ENCODE measurements at regions not wholly inside any gene's neighbourhood (a gene's known extent, or its start where the extent isn't known, plus 50 kb on each side); places are given as distances from the start of the nearest gene placed in this dataset.

DNA sequence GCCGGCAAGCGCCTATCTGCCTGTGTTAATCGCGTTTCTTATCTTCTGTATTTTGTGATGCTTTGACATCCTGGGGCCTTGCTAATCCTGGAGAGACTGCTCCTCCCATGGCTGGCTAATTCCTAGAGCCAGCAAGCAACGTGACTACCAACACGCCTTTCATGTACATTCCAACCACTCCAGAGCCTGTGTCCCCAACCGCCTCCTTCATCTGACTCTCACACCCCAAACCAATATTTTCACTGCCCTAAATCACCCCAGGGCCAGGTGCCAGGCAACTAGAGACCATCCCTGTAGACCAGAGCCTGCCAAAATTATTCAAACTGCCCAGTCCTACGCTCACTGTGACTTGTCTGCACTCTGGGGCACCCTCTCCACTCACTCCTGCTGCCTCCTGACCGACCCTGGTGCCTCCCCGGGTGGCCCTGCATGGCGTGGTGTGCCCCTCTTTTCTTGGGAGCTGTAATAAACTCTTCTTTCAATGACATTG lies 50.5 kb upstream of the COL5A1 start:
- no peaks in the 10 kb centered on the region for H3K4me1 ChIP-seq (ENCODE audit: insufficient read depth, low read length, poor library complexity, severe bottlenecking)
- TF ChIP-seq, protein P1, sequence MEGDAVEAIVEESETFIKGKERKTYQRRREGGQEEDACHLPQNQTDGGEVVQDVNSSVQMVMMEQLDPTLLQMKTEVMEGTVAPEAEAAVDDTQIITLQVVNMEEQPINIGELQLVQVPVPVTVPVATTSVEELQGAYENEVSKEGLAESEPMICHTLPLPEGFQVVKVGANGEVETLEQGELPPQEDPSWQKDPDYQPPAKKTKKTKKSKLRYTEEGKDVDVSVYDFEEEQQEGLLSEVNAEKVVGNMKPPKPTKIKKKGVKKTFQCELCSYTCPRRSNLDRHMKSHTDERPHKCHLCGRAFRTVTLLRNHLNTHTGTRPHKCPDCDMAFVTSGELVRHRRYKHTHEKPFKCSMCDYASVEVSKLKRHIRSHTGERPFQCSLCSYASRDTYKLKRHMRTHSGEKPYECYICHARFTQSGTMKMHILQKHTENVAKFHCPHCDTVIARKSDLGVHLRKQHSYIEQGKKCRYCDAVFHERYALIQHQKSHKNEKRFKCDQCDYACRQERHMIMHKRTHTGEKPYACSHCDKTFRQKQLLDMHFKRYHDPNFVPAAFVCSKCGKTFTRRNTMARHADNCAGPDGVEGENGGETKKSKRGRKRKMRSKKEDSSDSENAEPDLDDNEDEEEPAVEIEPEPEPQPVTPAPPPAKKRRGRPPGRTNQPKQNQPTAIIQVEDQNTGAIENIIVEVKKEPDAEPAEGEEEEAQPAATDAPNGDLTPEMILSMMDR (conservative IDR thresholded peaks at IDR 0.05; ENCODE audit: low read depth, low read length) = no peak
- TF ChIP-seq EZH2 (IDR thresholded peaks at IDR 0.05; ENCODE audit: borderline replicate concordance, low read depth, low read length, poor library complexity, severe bottlenecking) = no peak
- ChIA-PET CTCF (no interaction called here), POLR2A (ENCODE audit: low non-redundant PET) (no interaction called here)
- intact Hi-C loops (cut with micrococcal nuclease; ENCODE audit: unreplicated experiment) = no loop called here
- no peak for DNase-seq (ENCODE audit: low spot score)
- no peaks in the 10 kb centered on the region for H3K36me3 ChIP-seq (ENCODE audit: insufficient read depth, low read length, poor library complexity, severe bottlenecking)
- no peaks in the 10 kb centered on the region for H3K27me3 ChIP-seq (replicated peaks; ENCODE audit: insufficient read depth, low read depth, low read length, poor library complexity)
- H3K9me3 ChIP-seq (ENCODE audit: low read depth, low read length, poor library complexity, severe bottlenecking) = no peaks in the 10 kb centered on the region
- no TSS peak for BruUV-seq (replicated peaks)
- no peak overlapping the region for H3K4me3 ChIP-seq (ENCODE audit: low read depth, low read length, poor library complexity, severe bottlenecking)
- no peak overlapping the region for H3K27ac ChIP-seq (ENCODE audit: low read depth, low read length, poor library complexity, severe bottlenecking)

DNA sequence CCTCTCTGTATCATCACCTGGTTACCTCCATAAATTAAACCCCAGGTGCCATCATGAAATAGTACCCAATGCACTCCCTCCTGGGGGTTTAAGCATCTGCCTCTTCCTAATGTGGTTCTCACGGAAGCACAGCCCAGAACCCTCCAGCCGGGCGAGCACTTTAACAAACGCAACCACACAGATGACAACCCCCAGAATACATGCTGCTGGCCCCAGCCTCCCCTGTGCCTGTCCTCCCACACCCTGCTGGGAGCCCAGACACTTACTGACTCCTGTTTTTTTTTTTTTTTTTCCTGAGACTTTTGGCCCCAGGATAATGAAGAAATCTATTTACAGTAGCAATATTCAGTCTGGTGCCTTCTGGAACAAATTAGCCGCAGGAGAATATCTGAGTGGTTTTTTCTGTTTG lies 50.0 kb upstream of the COL5A1 start:
- TF ChIP-seq, protein P1 (conservative IDR thresholded peaks at IDR 0.05; ENCODE audit: low read depth, low read length) = no peak
- no peak for TF ChIP-seq EZH2 (IDR thresholded peaks at IDR 0.05; ENCODE audit: borderline replicate concordance, low read depth, low read length, poor library complexity, severe bottlenecking)
- BruUV-seq (replicated peaks) = no TSS peak
- intact Hi-C loops (cut with micrococcal nuclease; ENCODE audit: unreplicated experiment) = no loop called here
- CTCF ChIA-PET = no interaction called here
- Histone ChIP-seq H3K4me1 (ENCODE audit: insufficient read depth, low read length, poor library complexity, severe bottlenecking) (no peaks in the 10 kb centered on the region), H3K36me3 (ENCODE audit: insufficient read depth, low read length, poor library complexity, severe bottlenecking) (no peaks in the 10 kb centered on the region), H3K27ac (ENCODE audit: low read depth, low read length, poor library complexity, severe bottlenecking) (no peak overlapping the region), H3K4me3 (ENCODE audit: low read depth, low read length, poor library complexity, severe bottlenecking) (no peak overlapping the region), H3K9me3 (ENCODE audit: low read depth, low read length, poor library complexity, severe bottlenecking) (no peaks in the 10 kb centered on the region), H3K27me3 (replicated peaks; ENCODE audit: insufficient read depth, low read depth, low read length, poor library complexity) (no peaks in the 10 kb centered on the region)
- DNase-seq (ENCODE audit: low spot score) = no peak
- POLR2A ChIA-PET (ENCODE audit: low non-redundant PET) = no interaction called here
